ENCODE measurements at regions not wholly inside any gene's neighbourhood (a gene's known extent, or its start where the extent isn't known, plus 50 kb on each side); places are given as distances from the start of the nearest gene placed in this dataset.

DNA sequence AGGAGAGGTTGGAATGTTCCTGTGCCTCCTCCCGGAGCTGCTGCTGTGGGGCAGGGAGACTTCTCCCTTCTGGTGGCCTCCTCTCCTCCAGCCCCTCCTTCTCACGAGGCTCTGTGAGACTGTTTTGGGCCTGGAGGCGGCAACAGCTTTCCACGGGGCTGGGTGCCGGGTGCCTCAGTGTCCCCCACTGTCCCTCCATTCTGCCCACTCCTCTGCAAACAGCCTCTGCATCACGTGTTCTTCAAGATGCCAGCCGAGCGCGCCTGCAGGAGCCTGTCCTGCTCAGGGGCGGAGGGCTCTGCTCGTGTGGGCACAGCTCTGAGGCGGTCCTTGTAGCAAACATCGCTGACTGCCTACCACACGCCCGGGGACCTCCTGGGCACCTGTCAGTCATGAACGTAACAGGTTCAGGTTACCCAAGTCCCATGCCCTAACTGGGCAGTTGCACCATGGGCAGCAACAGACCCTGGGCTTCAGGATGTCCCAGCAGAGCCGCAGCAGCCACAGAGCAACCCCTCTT lies 70.8 kb downstream of the RRM2 start:
- DNase-seq (no peak), ATAC-seq (no peak)
- WGBS, 3 donors, result 86 to 92% (median 89%) methylated on average over 16 to 17 of the region's 17 CpGs
- H3K4me1 ChIP-seq, result no peaks in the 10 kb centered on the region
- no peak overlapping the region for H3K4me3 ChIP-seq
- H3K9me3 ChIP-seq, result no peaks in the 10 kb centered on the region
- H3K27ac ChIP-seq, result no peak overlapping the region
- TF ChIP-seq, protein P1, sequence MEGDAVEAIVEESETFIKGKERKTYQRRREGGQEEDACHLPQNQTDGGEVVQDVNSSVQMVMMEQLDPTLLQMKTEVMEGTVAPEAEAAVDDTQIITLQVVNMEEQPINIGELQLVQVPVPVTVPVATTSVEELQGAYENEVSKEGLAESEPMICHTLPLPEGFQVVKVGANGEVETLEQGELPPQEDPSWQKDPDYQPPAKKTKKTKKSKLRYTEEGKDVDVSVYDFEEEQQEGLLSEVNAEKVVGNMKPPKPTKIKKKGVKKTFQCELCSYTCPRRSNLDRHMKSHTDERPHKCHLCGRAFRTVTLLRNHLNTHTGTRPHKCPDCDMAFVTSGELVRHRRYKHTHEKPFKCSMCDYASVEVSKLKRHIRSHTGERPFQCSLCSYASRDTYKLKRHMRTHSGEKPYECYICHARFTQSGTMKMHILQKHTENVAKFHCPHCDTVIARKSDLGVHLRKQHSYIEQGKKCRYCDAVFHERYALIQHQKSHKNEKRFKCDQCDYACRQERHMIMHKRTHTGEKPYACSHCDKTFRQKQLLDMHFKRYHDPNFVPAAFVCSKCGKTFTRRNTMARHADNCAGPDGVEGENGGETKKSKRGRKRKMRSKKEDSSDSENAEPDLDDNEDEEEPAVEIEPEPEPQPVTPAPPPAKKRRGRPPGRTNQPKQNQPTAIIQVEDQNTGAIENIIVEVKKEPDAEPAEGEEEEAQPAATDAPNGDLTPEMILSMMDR (IDR thresholded peaks at IDR 0.05), result no peak
- intact Hi-C loops (cut with DNase I), result no loop called here
- no peaks in the 10 kb centered on the region for H3K36me3 ChIP-seq (ENCODE audit: insufficient read depth in 1 of 2, low read depth in 1 of 2)
- H3K27me3 ChIP-seq (ENCODE audit: insufficient read depth in 3 of 3, low read length in 2 of 3), result peaks cover 0 to 11% (median 0%) of the 10 kb centered on the region in 3 donors

DNA sequence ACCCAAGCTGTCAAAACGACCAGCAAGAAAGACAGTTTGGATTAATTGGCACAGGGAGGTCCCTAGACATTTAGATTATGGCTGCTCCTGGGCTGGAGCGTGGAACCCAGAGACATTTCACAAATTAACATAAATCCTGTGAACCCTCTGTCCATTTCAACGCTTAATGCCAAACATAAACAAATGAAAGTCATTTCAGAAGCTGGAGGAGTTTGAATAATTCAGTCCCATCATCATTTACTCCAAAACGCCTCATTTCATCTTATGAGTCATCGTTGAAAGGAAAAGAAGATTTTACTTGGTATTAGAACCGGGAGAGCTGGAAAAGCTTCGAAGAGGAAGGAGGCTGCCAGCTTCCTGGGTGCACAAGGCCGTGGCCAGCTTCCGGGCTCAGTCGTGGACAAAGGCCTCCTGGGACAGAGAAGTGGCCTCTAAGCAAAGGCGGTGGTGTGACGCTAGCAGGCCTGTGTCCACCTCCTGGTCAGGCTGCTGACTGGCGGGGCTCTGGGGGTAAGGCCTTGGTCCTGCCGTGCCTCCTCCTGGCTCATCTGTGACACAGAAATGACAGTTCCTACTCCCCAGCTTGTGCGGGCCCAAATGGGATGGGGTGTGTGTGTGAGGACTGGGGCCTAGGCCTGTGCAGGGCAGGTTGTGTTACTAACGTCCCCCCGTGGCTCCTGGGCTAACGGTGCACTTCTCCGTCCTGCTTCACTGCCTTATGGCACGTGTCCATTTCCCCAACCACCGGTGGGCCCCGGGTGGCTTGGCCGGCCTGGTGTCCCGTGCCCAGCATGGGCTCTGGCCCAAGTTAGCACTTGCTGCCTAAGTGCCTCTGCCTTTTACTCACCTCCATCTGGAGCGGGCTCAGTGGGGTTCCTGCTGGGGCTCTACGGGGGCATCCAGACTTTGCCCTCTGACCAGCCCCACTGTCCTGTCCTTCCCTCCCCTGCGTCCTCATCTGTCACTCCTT lies 71.6 kb downstream of the RRM2 start:
- no peak overlapping the region for H3K27ac ChIP-seq
- intact Hi-C loops (cut with DNase I), result no loop called here
- 70 to 76% (median 71%) methylated on average over 26 to 27 of the region's 27 CpGs for WGBS, 3 donors
- no peak for DNase-seq
- H3K27me3 ChIP-seq (ENCODE audit: insufficient read depth in 3 of 3, low read length in 2 of 3), result peaks cover 0 to 5% (median 0%) of the 10 kb centered on the region in 3 donors
- no peaks in the 10 kb centered on the region for H3K9me3 ChIP-seq
- TF ChIP-seq, protein P1 (IDR thresholded peaks at IDR 0.05), result no peak
- H3K4me3 ChIP-seq, result no peak overlapping the region
- no peaks in the 10 kb centered on the region for H3K4me1 ChIP-seq
- ATAC-seq, result no peak
- no peaks in the 10 kb centered on the region for H3K36me3 ChIP-seq (ENCODE audit: insufficient read depth in 1 of 2, low read depth in 1 of 2)

DNA sequence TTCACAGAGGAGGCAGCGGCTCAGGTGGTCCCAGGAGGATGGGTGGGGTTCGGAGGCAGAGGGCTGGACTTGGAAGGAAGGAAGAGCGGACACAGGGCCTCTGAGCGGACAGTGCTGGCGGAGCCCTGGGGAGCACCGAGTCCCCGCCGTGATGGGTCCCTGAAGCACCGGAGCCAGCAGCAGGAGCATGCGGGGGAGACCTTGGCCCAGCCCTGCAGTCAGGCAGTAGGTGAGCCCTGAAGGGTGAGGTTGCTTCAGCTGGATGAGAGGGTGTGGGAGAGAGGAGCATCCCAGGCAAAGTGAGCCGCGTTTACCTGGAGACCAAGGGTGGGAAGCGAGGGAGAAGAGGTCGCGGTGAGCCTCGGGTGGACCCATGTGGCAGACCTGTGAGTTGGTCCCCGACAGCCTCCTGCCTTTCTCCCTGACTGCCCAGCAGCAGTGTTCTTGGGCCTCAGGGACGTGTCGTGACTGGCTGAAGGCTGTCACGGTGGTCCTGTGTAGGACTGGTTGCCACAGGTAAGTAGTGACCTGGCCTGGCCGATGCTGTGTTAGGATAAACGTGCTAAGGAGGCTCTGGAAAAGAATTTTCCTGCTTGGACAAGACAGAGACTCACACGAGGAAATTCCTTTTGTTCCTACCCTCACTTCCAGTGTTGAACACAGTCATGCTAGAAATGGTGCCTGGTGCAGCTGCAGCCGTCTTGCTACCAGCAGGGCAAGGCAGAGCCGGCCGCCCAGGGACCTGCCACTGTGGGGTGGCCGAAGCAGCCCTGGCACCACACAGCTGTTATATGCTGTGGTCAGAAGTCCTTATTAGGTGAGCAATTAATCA lies 73.0 kb downstream of the RRM2 start:
- Histone ChIP-seq H3K27ac (no peak overlapping the region), H3K36me3 (ENCODE audit: insufficient read depth in 1 of 2, low read depth in 1 of 2) (no peaks in the 10 kb centered on the region), H3K4me1 (no peaks in the 10 kb centered on the region), H3K9me3 (no peaks in the 10 kb centered on the region), H3K27me3 (ENCODE audit: insufficient read depth in 3 of 3, low read length in 2 of 3) (peaks cover 0 to 5% (median 0%) of the 10 kb centered on the region in 3 donors), H3K4me3 (no peak overlapping the region)
- ATAC-seq (no peak), DNase-seq (no peak)
- TF ChIP-seq, protein P1 (IDR thresholded peaks at IDR 0.05), result no peak
- intact Hi-C loops (cut with DNase I), result no loop called here
- 94 to 97% (median 95%) methylated on average over 27 of the region's 27 CpGs for WGBS, 3 donors

DNA sequence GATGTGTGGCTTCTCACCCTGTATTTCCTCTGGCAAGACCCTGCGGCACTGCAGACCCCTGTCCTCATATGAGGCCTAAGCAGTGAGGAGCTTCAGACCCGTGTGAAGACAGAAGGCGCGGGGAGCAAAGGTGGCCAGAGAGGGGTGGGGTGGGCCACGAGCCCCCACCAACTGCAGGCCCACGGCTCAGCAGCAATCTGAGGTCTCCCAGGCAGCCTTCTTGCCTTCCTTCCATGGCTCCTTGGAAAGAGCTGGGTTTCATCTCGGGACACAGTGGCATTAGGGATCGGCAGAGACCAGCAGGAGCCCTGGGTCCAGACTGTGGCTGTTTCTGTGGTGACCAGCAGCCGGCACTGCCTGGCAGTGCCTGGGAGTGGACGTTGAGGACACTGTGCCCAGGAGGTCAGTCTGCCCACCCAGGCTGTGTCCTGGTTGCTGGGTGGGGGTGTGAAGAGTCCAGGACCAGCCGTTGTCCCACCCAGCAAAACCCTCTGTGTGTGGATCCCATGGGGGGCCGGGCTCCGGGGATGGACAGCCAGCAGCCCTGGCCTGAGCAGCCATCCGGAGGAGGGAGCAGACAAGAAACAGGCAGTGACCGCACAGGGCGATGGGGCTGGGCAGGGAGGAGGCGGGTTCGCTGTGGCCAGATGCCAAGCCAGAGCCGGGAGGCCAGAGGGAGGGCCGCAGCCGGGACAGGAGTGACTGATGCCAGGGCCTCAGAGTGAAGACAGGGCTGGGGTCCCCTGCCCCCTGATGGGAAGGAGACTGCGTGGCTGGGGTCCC lies 73.8 kb downstream of the RRM2 start:
- Histone ChIP-seq H3K4me1 (no peaks in the 10 kb centered on the region), H3K9me3 (no peaks in the 10 kb centered on the region), H3K27me3 (ENCODE audit: insufficient read depth in 3 of 3, low read length in 2 of 3) (peaks cover 0 to 5% (median 0%) of the 10 kb centered on the region in 3 donors), H3K27ac (no peak overlapping the region), H3K36me3 (ENCODE audit: insufficient read depth in 1 of 2, low read depth in 1 of 2) (no peaks in the 10 kb centered on the region), H3K4me3 (no peak overlapping the region)
- no peak for ATAC-seq
- no peak for DNase-seq
- intact Hi-C loops (cut with DNase I), result no loop called here
- TF ChIP-seq, protein P1 (IDR thresholded peaks at IDR 0.05), result no peak
- WGBS, 3 donors, result 63 to 77% (median 71%) methylated on average over 22 of the region's 22 CpGs

Data from psoas muscle (tissue), 7 donors.